Neural progenitor cell (in vitro differentiated cells): ENCODE measurements at regions not wholly inside any gene's neighbourhood (a gene's known extent, or its start where the extent isn't known, plus 50 kb on each side); places are given as distances from the start of the nearest gene placed in this dataset.
A peak's percentile ranks its signal among the peaks of the same experiment; 100 is the strongest.

ENCODE experiments used
- DNase-seq: peaks from one replicate; pipeline ENCODE4 v3.0.0-alpha.2; 2016; ENCODE audit warnings: low spot score
- H2AFZ ChIP-seq: fragments of 200-600 bp; sonication (generic); replicated peaks from 2 replicates; pipeline ENCODE4 v1.6.1; 2016; ENCODE audit warnings: antibody characterized with exemption
- H3F3A ChIP-seq: fragments of 200-600 bp; sonication (generic); 2 replicates; pipeline ENCODE4 v1.6.1; 2016; ENCODE audit warnings: antibody characterized with exemption, low read depth
- H3K27ac ChIP-seq: fragments of 200-600 bp; sonication (generic); 2 replicates; pipeline ENCODE4 v1.5.1; 2016; ENCODE audit warnings: mild to moderate bottlenecking
- H3K27me3 ChIP-seq: fragments of 200-600 bp; sonication (generic); 2 replicates; pipeline ENCODE4 v1.6.1; 2016; ENCODE audit warnings: mild to moderate bottlenecking, moderate library complexity
- H3K36me3 ChIP-seq: fragments of 200-600 bp; sonication (generic); 2 replicates; pipeline ENCODE4 v1.5.1; 2016
- H3K4me1 ChIP-seq: fragments of 200-600 bp; sonication (generic); 2 replicates; pipeline ENCODE4 v1.6.1; 2016; ENCODE audit warnings: mixed run types
- H3K4me2 ChIP-seq: fragments of 200-600 bp; sonication (generic); 2 replicates; pipeline ENCODE4 v1.6.1; 2016
- H3K4me3 ChIP-seq: fragments of 200-600 bp; sonication (generic); 2 replicates; pipeline ENCODE4 v1.5.1; 2016
- H3K79me2 ChIP-seq: fragments of 200-600 bp; sonication (generic); 2 replicates; pipeline ENCODE4 v1.6.1; 2016; ENCODE audit warnings: low read depth
- H3K9ac ChIP-seq: fragments of 200-600 bp; sonication (generic); 2 replicates; pipeline ENCODE4 v1.6.1; 2016
- H3K9me3 ChIP-seq: fragments of 200-600 bp; sonication (generic); 2 replicates; pipeline ENCODE4 v1.5.1; 2016; ENCODE audit warnings: low read depth
- H4K20me1 ChIP-seq: fragments of 200-600 bp; sonication (generic); 2 replicates; pipeline ENCODE4 v1.6.1; 2016; ENCODE audit warnings: low read depth
- H3K27ac Mint-ChIP-seq: 3 replicates; pipeline ENCODE4 v1.8.0; 2021; ENCODE audit warnings: mixed read lengths
- H3K27me3 Mint-ChIP-seq: 2 replicates; pipeline ENCODE4 v1.8.0; 2022; ENCODE audit warnings: low read depth, mild to moderate bottlenecking, inconsistent platforms, moderate library complexity, mixed read lengths; ENCODE audit not compliant: insufficient read depth
- H3K36me3 Mint-ChIP-seq: 3 replicates; pipeline ENCODE4 v1.8.0; 2021; ENCODE audit warnings: mixed read lengths
- H3K4me1 Mint-ChIP-seq: 3 replicates; pipeline ENCODE4 v1.8.0; 2021; ENCODE audit warnings: mixed read lengths
- H3K4me3 Mint-ChIP-seq: 3 replicates; pipeline ENCODE4 v1.8.0; 2021; ENCODE audit warnings: mild to moderate bottlenecking, moderate library complexity, mixed read lengths
- H3K9me3 Mint-ChIP-seq: 3 replicates; pipeline ENCODE4 v1.8.0; 2020; ENCODE audit warnings: mixed read lengths
- EZH2 ChIP-seq: fragments of 200-600 bp; sonication (generic); IDR thresholded peaks from 2 replicates; pipeline ENCODE4 v1.6.1; 2017; ENCODE audit warnings: antibody characterized with exemption, mild to moderate bottlenecking, moderate library complexity
- EZH2phosphoT487 ChIP-seq: fragments of 200-600 bp; sonication (generic); IDR thresholded peaks from 2 replicates; pipeline ENCODE4 v1.6.1; 2017; ENCODE audit warnings: antibody characterized with exemption
- TF ChIP-seq, protein P1 (sequence below): fragments of 200-600 bp; sonication (generic); IDR thresholded peaks from 2 replicates; pipeline ENCODE4 v1.5.1; 2017; ENCODE audit warnings: antibody characterized with exemption, mild to moderate bottlenecking

DNA sequence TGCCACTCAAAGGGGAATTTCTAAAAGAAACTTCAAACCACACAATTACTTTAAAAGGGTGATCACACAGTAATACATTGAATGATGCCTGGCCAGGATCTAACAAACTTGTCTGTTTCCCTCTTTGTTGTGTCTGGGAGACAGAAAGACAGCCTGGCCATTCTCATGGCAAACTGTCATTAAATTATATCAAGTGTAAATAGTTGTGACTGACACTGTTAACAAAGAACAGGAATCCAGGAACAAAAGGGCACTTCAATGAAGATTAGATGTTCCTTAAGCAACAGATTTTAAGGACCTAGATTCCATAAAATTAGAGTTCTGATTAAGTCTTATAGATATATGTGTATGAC lies 383.6 kb downstream of the KCNJ2 start:
- Histone ChIP-seq H3K9me3 (no peaks in the 10 kb centered on the region), H3K4me1 (no peaks in the 10 kb centered on the region), H3K27me3 (no peaks in the 10 kb centered on the region), H3K36me3 (no peaks in the 10 kb centered on the region), H3K4me3 (no peak overlapping the region), H3F3A (no peaks in the 10 kb centered on the region), H3K9ac (no peak overlapping the region), H3K4me2 (no peak overlapping the region), H3K79me2 (no peaks in the 10 kb centered on the region), H3K27ac (no peak overlapping the region), H2AFZ (no peak overlapping the region), H4K20me1 (no peaks in the 10 kb centered on the region)
- H3K9me3 Mint-ChIP-seq: peaks cover 3% of the 10 kb centered on the region
- no peaks in the 10 kb centered on the region for H3K36me3 Mint-ChIP-seq
- no peak overlapping the region for H3K27ac Mint-ChIP-seq
- TF ChIP-seq, protein P1, sequence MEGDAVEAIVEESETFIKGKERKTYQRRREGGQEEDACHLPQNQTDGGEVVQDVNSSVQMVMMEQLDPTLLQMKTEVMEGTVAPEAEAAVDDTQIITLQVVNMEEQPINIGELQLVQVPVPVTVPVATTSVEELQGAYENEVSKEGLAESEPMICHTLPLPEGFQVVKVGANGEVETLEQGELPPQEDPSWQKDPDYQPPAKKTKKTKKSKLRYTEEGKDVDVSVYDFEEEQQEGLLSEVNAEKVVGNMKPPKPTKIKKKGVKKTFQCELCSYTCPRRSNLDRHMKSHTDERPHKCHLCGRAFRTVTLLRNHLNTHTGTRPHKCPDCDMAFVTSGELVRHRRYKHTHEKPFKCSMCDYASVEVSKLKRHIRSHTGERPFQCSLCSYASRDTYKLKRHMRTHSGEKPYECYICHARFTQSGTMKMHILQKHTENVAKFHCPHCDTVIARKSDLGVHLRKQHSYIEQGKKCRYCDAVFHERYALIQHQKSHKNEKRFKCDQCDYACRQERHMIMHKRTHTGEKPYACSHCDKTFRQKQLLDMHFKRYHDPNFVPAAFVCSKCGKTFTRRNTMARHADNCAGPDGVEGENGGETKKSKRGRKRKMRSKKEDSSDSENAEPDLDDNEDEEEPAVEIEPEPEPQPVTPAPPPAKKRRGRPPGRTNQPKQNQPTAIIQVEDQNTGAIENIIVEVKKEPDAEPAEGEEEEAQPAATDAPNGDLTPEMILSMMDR: no peak
- TF ChIP-seq EZH2phosphoT487: no peak
- no peak for TF ChIP-seq EZH2
- no peaks in the 10 kb centered on the region for H3K27me3 Mint-ChIP-seq
- H3K4me1 Mint-ChIP-seq: no peaks in the 10 kb centered on the region
- H3K4me3 Mint-ChIP-seq: no peak overlapping the region
- peak; percentile 9 for DNase-seq

DNA sequence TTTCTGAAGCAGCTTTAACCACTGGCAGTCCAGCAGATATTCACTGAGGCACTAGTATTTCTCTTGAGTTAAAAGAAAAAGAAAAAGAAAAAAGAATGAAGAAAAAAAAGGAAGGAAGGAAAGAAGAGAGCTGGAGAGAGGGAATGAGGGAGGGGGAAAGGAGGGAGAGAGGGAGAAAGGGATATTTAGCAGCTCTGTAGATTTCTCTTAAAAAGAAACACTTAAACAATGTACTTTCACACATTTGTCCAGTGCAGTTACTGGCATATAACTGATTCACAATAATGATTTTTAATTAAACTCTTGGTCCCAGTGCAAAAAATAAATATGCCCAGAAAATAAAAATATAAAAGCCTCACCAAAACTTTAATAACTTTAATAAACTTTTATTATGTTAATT lies 386.4 kb downstream of the KCNJ2 start:
- H3K27ac ChIP-seq: no peak overlapping the region
- Mint-ChIP-seq H3K4me1 (no peaks in the 10 kb centered on the region), H3K36me3 (no peaks in the 10 kb centered on the region), H3K9me3 (peaks cover 2% of the 10 kb centered on the region), H3K27me3 (no peaks in the 10 kb centered on the region), H3K4me3 (no peak overlapping the region), H3K27ac (no peak overlapping the region)
- no peak overlapping the region for H3K4me2 ChIP-seq
- no peak for TF ChIP-seq EZH2phosphoT487
- TF ChIP-seq EZH2: no peak
- TF ChIP-seq, protein P1: no peak
- no peaks in the 10 kb centered on the region for H3K36me3 ChIP-seq
- H4K20me1 ChIP-seq: no peaks in the 10 kb centered on the region
- H3K9ac ChIP-seq: no peak overlapping the region
- H3F3A ChIP-seq: no peaks in the 10 kb centered on the region
- no peaks in the 10 kb centered on the region for H3K79me2 ChIP-seq
- no peaks in the 10 kb centered on the region for H3K9me3 ChIP-seq
- no peaks in the 10 kb centered on the region for H3K4me1 ChIP-seq
- H3K4me3 ChIP-seq: no peak overlapping the region
- no peak overlapping the region for H2AFZ ChIP-seq
- no peak for DNase-seq
- H3K27me3 ChIP-seq: no peaks in the 10 kb centered on the region

DNA sequence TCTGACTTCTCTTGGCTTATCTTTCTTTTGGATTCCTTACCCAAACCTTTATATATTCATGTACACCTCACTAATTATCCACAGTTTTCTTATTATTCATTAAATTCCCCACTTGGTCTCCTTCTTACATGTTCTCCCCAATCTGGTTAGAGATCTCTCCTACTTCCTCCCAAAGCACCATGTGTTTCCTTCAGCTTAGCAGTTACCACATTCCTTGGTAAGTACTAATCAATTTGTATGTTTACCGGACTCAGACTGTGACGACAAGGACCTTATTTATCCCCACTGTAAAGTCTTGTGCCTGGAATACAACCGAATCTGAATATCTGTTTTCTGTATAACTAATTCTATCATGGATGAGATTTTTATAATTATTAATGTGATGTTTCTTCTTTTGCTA lies 389.5 kb downstream of the KCNJ2 start:
- DNase-seq: no peak
- Histone ChIP-seq H3K9ac (no peak overlapping the region), H3K27me3 (no peaks in the 10 kb centered on the region), H3K4me2 (no peak overlapping the region), H3F3A (no peaks in the 10 kb centered on the region), H3K27ac (no peak overlapping the region), H3K4me1 (no peaks in the 10 kb centered on the region), H3K4me3 (no peak overlapping the region), H2AFZ (no peak overlapping the region), H3K79me2 (no peaks in the 10 kb centered on the region), H3K36me3 (no peaks in the 10 kb centered on the region), H3K9me3 (no peaks in the 10 kb centered on the region), H4K20me1 (no peaks in the 10 kb centered on the region)
- no peak for TF ChIP-seq EZH2
- no peak for TF ChIP-seq EZH2phosphoT487
- TF ChIP-seq, protein P1: no peak
- H3K36me3 Mint-ChIP-seq: no peaks in the 10 kb centered on the region
- H3K4me3 Mint-ChIP-seq: no peak overlapping the region
- no peak overlapping the region for H3K27ac Mint-ChIP-seq
- H3K9me3 Mint-ChIP-seq: no peaks in the 10 kb centered on the region
- no peaks in the 10 kb centered on the region for H3K27me3 Mint-ChIP-seq
- H3K4me1 Mint-ChIP-seq: no peaks in the 10 kb centered on the region

DNA sequence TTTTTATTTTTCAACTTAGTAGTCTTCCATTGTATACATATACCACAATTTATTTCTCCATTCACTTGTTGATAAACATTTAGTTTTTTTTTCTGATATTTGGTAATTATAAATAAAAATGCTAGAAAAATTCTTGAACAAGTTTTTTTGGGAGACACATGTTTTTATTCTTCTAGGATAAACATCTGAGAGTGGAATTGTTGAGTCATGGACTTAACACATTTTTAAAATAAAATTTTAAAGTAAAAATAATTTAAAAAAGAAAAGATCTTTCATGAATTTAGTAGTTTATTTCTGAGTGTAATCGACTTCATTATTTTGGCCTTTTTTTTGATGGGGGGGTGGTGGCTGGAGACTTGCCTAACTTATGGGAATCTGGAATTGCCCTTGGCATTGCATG lies 391.1 kb downstream of the KCNJ2 start:
- H3K4me2 ChIP-seq: no peak overlapping the region
- no peak for DNase-seq

More for the DNA sequence above, 391.1 kb downstream of the KCNJ2 start:
- no peaks in the 10 kb centered on the region for H3K9me3 ChIP-seq
- H3F3A ChIP-seq: no peaks in the 10 kb centered on the region
- no peak overlapping the region for H3K4me3 ChIP-seq
- H3K36me3 ChIP-seq: no peaks in the 10 kb centered on the region
- H3K9me3 Mint-ChIP-seq: no peaks in the 10 kb centered on the region
- no peak for TF ChIP-seq EZH2
- TF ChIP-seq EZH2phosphoT487: no peak
- TF ChIP-seq, protein P1: no peak
- no peaks in the 10 kb centered on the region for H3K4me1 Mint-ChIP-seq
- H3K9ac ChIP-seq: no peak overlapping the region
- no peaks in the 10 kb centered on the region for H3K27me3 Mint-ChIP-seq
- H3K27ac Mint-ChIP-seq: no peak overlapping the region
- H3K79me2 ChIP-seq: no peaks in the 10 kb centered on the region
- H3K27ac ChIP-seq: no peak overlapping the region
- no peak overlapping the region for H2AFZ ChIP-seq
- no peak overlapping the region for H3K4me3 Mint-ChIP-seq
- no peaks in the 10 kb centered on the region for H3K4me1 ChIP-seq
- H4K20me1 ChIP-seq: no peaks in the 10 kb centered on the region
- no peaks in the 10 kb centered on the region for H3K27me3 ChIP-seq
- no peaks in the 10 kb centered on the region for H3K36me3 Mint-ChIP-seq
